ENCODE measurements at regions not wholly inside any gene's neighbourhood (a gene's known extent, or its start where the extent isn't known, plus 50 kb on each side); places are given as distances from the start of the nearest gene placed in this dataset.
"Not testable (repeated sequence)": the region's sequence is repeated elsewhere in the genome, so short reads cannot be mapped to it uniquely, and the experiment has no call there.

DNA sequence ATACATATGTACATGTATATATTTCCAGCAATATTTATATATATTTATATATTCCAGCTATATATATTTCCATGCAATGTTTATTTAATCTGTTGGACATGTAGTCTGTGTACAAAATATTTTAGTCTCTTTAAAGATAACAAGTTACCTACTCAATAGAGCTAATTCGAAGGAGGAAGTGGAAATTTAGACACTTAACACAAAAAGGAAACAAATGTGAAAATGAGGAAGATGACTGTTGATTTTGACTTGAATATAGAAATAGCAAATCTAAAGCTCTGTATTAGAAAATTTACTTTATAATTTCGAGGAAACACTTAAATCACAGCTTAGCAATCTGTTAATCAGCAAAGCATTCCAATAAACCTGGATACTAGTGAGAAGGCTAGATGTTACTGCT lies 1064.4 kb downstream of the PCDH7 start:
- TF ChIP-seq CTCF (IDR thresholded peaks at IDR 0.05; ENCODE audit: control insufficient read depth, extremely low read depth, insufficient read depth), result no peak
- H3K4me3 ChIP-seq (ENCODE audit: low read depth, low read length), result no peak overlapping the region
- no peak for DNase-seq (ENCODE audit: low read depth)

DNA sequence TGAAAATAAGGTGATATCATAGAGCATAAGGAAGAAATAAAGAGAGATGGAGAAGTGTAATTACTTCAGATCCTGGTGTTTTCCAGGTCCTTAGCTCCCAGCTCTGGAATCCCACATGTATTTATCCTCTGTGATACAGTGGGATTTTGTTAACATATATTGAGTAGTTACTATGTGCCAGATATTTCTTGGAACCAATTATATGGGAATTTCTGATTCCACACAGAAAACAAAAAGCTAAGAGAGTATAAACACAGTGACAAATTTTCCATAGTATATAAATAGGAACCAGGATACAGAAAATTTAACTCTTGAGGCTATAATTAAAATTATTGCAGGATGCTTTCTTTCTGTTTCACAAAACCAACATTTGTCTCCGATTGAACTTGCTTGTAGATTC lies 1067.5 kb downstream of the PCDH7 start:
- DNase-seq (ENCODE audit: low read depth), result no peak
- no peak for TF ChIP-seq CTCF (IDR thresholded peaks at IDR 0.05; ENCODE audit: control insufficient read depth, extremely low read depth, insufficient read depth)

DNA sequence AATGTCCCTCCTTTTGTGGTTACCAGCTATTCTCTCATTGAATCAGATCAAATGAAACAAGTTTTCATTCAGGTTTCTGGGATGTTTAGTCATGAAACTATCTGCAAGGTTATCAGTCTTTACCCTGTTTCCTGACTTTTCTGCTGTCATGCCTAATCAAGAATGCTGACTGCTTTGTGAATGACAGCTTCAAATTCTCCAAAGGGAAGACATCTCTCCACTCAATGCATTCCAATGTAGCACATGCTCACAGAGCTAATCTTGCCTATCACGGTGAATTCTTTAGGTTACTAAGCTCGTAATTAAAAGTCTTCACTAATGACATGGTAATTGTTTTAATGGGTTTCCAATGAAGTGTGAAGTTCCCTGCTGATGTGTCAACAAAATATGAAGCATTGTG lies 1068.5 kb downstream of the PCDH7 start:
- TF ChIP-seq CTCF (IDR thresholded peaks at IDR 0.05; ENCODE audit: control insufficient read depth, extremely low read depth, insufficient read depth), result no peak
- H3K4me3 ChIP-seq (ENCODE audit: low read depth, low read length), result no peak overlapping the region
- DNase-seq (ENCODE audit: low read depth), result no peak

More for the DNA sequence above, 1067.5 kb downstream of the PCDH7 start:
- no peak overlapping the region for H3K4me3 ChIP-seq (ENCODE audit: low read depth, low read length)

DNA sequence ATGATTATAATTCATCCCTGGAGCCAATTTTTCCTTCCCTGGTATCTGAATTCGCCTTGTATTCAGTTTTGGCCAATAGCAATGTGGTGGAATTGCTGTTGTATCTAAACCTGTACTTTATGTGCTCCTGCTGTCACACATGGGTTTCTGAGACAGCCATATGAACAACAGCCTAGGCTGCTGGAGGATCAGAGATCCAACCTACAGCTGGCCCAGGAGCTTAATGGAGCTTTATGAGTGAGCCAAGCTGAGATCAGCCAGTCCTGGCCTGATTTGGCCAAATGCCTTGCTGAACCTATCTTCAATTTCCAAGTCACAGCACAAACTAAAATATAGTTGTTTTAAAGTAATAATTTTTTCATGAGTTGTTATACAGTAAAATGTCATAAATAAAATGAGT lies 1071.5 kb downstream of the PCDH7 start:
- DNase-seq (ENCODE audit: low read depth), result no peak
- no peak for TF ChIP-seq CTCF (IDR thresholded peaks at IDR 0.05; ENCODE audit: control insufficient read depth, extremely low read depth, insufficient read depth)
- no peak overlapping the region for H3K4me3 ChIP-seq (ENCODE audit: low read depth, low read length)

GRCh38 chr4:31793907-31794306 lies 1073.7 kb downstream of the PCDH7 start:
- no peak for TF ChIP-seq CTCF (IDR thresholded peaks at IDR 0.05; ENCODE audit: control insufficient read depth, extremely low read depth, insufficient read depth)

DNA sequence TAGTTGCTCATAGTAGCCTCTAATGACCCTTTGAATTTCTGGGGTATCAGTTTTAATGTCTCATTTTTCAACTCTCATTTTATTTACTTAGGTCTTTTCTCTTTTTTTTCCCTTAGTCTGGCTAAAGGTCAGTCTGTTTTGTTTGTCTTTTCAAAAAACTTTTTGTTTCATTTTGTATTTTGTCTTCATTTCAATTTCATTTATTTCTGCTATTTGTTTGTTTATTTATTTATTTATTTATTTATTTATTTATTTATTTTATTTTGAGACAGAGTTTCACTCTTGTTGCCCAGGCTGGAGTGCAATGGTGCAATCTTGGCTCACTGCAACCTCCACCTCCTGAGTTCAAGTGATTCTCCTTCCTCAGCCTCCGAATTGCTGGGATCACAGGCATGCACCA lies 1076.9 kb downstream of the PCDH7 start:
- H3K4me3 ChIP-seq (ENCODE audit: low read depth, low read length); DNase-seq (ENCODE audit: low read depth): not testable (repeated sequence)

More at GRCh38 chr4:31793907-31794306, 1073.7 kb downstream of the PCDH7 start:
- no peak overlapping the region for H3K4me3 ChIP-seq (ENCODE audit: low read depth, low read length)
- no peak for DNase-seq (ENCODE audit: low read depth)

DNA sequence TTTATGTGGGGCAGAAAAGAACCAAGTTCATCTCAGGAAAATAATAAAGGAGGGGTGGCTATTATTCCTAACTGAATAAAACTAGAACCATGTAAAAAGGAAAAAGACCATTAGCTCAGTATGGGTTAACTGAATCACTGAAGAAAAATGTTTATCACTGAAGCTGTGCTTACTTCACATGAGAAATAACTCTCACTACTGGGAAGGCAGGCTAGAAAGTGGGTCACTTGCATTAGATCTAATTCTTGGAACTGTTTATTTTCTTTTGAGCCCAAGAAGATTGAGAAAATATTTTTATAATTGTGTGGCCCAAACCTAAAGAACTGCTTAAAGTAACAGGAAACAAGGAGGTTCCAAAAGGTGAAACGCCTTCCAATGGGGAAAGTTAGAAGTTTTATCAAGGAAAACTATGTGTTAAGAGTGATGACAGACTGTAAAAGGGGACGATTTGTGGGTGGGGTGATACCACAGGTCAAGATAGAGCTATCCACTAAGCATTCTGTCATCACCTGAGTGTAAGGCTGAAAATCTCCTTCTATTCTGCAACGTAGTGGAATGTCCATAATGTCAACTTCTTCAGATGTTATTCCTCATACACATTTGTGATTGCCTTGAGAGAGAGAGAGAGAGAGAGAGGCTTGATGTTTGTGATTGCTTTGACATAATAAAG lies 1083.5 kb downstream of the PCDH7 start:
- no peak for TF ChIP-seq CTCF (IDR thresholded peaks at IDR 0.05; ENCODE audit: control insufficient read depth, extremely low read depth, insufficient read depth)
- no peak overlapping the region for H3K4me3 ChIP-seq (ENCODE audit: low read depth, low read length)
- no peak for DNase-seq (ENCODE audit: low read depth)

All from LNCaP clone FGC (cell line).